Neuronal stem cell (in vitro differentiated cells): ENCODE measurements at regions not wholly inside any gene's neighbourhood (a gene's known extent, or its start where the extent isn't known, plus 50 kb on each side); places are given as distances from the start of the nearest gene placed in this dataset.

Experiments
- DNase-seq: peaks from one replicate; pipeline ENCODE4 v3.0.0-alpha.2; 2013; ENCODE audit warnings: low spot score
- H2AFZ ChIP-seq: one replicate; pipeline ENCODE4 v1.6.1; 2013; ENCODE audit warnings: mild to moderate bottlenecking, low read length, inconsistent platforms
- H2AK5ac ChIP-seq: 2 replicates; pipeline ENCODE4 v1.6.1; 2013; ENCODE audit warnings: low read depth, mild to moderate bottlenecking, inconsistent platforms, low read length, moderate library complexity, mixed read lengths
- H2BK120ac ChIP-seq: 2 replicates; pipeline ENCODE4 v1.6.1; 2013; ENCODE audit warnings: low read depth, mild to moderate bottlenecking, inconsistent platforms, low read length, moderate library complexity, mixed read lengths
- H2BK12ac ChIP-seq: one replicate; pipeline ENCODE4 v1.6.1; 2013; ENCODE audit warnings: low read length, inconsistent platforms
- H2BK15ac ChIP-seq: 2 replicates; pipeline ENCODE4 v1.6.1; 2013; ENCODE audit warnings: mild to moderate bottlenecking, low read length, inconsistent platforms, mixed read lengths
- H2BK5ac ChIP-seq: one replicate; pipeline ENCODE4 v1.6.1; 2013; ENCODE audit warnings: inconsistent platforms, mild to moderate bottlenecking, low read length, moderate library complexity
- H3K14ac ChIP-seq: one replicate; pipeline ENCODE4 v1.6.1; 2013; ENCODE audit warnings: low read length, inconsistent platforms
- H3K18ac ChIP-seq: 2 replicates; pipeline ENCODE4 v1.6.1; 2013; ENCODE audit warnings: low read length, inconsistent platforms
- H3K23ac ChIP-seq: 2 replicates; pipeline ENCODE4 v1.6.1; 2013; ENCODE audit warnings: low read depth, mild to moderate bottlenecking, mixed read lengths, low read length, inconsistent platforms; ENCODE audit not compliant: poor library complexity
- H3K27ac ChIP-seq: replicated peaks from 3 replicates; pipeline ENCODE4 v1.5.1; 2013; ENCODE audit warnings: low read length, inconsistent platforms
- H3K27me3 ChIP-seq, 3 experiments: 2 replicates each; pipeline ENCODE4 v1.6.1; 2013; ENCODE audit warnings: low read length in 3 of 3, mild to moderate bottlenecking in 2 of 3, inconsistent platforms in 1 of 3, low read depth in 1 of 3, mixed read lengths in 1 of 3, moderate library complexity in 1 of 3; ENCODE audit not compliant: control insufficient read depth in 3 of 3, insufficient read depth in 3 of 3
- H3K36me3 ChIP-seq, 2 donors: replicated peaks in 1 of 2; 2 replicates each; pipeline ENCODE4 v1.6.1; 2013; ENCODE audit warnings: low read length in 2 of 2; ENCODE audit not compliant: control insufficient read depth in 2 of 2, insufficient read depth in 2 of 2
- H3K4ac ChIP-seq: 2 replicates; pipeline ENCODE4 v1.6.1; 2013; ENCODE audit warnings: inconsistent platforms, mild to moderate bottlenecking, low read length, moderate library complexity
- H3K4me1 ChIP-seq, 2 donors: 1 replicate in 1 of 2; 2 replicates in 1 of 2; pipeline ENCODE4 v1.6.1; 2013; ENCODE audit warnings: low read length in 2 of 2, low read depth in 1 of 2; ENCODE audit not compliant: control insufficient read depth in 2 of 2, insufficient read depth in 1 of 2
- H3K4me2 ChIP-seq: one replicate; pipeline ENCODE4 v1.6.1; 2013; ENCODE audit warnings: mild to moderate bottlenecking, low read length, inconsistent platforms; ENCODE audit not compliant: insufficient read depth, poor library complexity, severe bottlenecking
- H3K4me3 ChIP-seq, 2 donors: 2 replicates each; pipeline ENCODE4 v1.5.1; 2013; ENCODE audit warnings: low read length in 2 of 2, mild to moderate bottlenecking in 2 of 2, inconsistent platforms in 1 of 2, moderate library complexity in 1 of 2
- H3K79me1 ChIP-seq: one replicate; pipeline ENCODE4 v1.6.1; 2013; ENCODE audit warnings: low read depth, mild to moderate bottlenecking, inconsistent platforms, low read length, moderate library complexity
- H3K9ac ChIP-seq: one replicate; pipeline ENCODE4 v1.6.1; 2013; ENCODE audit warnings: mild to moderate bottlenecking, low read depth, low read length, inconsistent platforms; ENCODE audit not compliant: poor library complexity
- H3K9me3 ChIP-seq, 2 donors: replicated peaks in 1 of 2; 2 replicates each; pipeline versions ENCODE3 to v1.6.1; 2013; ENCODE audit warnings: low read length in 2 of 2, mild to moderate bottlenecking in 2 of 2, inconsistent platforms in 1 of 2, low read depth in 1 of 2, mixed read lengths in 1 of 2, moderate library complexity in 1 of 2; ENCODE audit not compliant: control insufficient read depth in 2 of 2, insufficient read depth in 1 of 2
- H4K8ac ChIP-seq: one replicate; pipeline ENCODE4 v1.6.1; 2013; ENCODE audit warnings: low read depth, mild to moderate bottlenecking, inconsistent platforms, low read length, moderate library complexity
- H4K91ac ChIP-seq: one replicate; pipeline ENCODE4 v1.6.1; 2013; ENCODE audit warnings: low read length, low read depth, mild to moderate bottlenecking, inconsistent platforms; ENCODE audit not compliant: poor library complexity
- WGBS, 2 donors: extraction: QIAGEN DNeasy Blood & Tissue Kit; methylation state at CpG; one replicate each; pipeline ENCODE4 v1.1.7; 2013; ENCODE audit warnings: missing lambda C conversion rate in 2 of 2, mixed read lengths in 1 of 2; ENCODE audit not compliant: insufficient read length in 2 of 2, insufficient replicate concordance in 1 of 2; ENCODE audit errors: extremely low coverage in 2 of 2; 5-methylcytosine and 5-hydroxymethylcytosine counted together

- H3K4me1 ChIP-seq: peaks cover 0 to 1% of the 10 kb centered on the region in 2 donors
- no peaks in the 10 kb centered on the region for H3K79me1 ChIP-seq
- no peak overlapping the region for H2BK12ac ChIP-seq
- no peak overlapping the region for H3K4me3 ChIP-seq
- no peak overlapping the region for H2BK15ac ChIP-seq
- no peak overlapping the region for H3K4ac ChIP-seq
- H3K18ac ChIP-seq: no peak overlapping the region
- no peak overlapping the region for H3K27ac ChIP-seq
- no peak overlapping the region for H2BK120ac ChIP-seq
- H3K27me3 ChIP-seq: no peaks in the 10 kb centered on the region
- DNase-seq: no peak
- no peak overlapping the region for H3K14ac ChIP-seq
- H3K4me2 ChIP-seq: no peak overlapping the region
- no peak overlapping the region for H3K9ac ChIP-seq
- no peak overlapping the region for H2BK5ac ChIP-seq
- no peaks in the 10 kb centered on the region for H3K9me3 ChIP-seq
- no peak overlapping the region for H2AK5ac ChIP-seq
- no peak overlapping the region for H4K8ac ChIP-seq
- H4K91ac ChIP-seq: no peak overlapping the region
- H3K36me3 ChIP-seq: no peaks in the 10 kb centered on the region
- H2AFZ ChIP-seq: no peak overlapping the region
- WGBS, 2 donors: no CpG with 5 or more reads among the region's 6 CpGs
- H3K23ac ChIP-seq: no peak overlapping the region
These were observed 118.9 kb downstream of the C12orf75 start for GRCh38 chr12:105449431-105449830.

GRCh38 chr12:105451211-105451610 lies 120.7 kb downstream of the C12orf75 start:
- H3K4me2 ChIP-seq: no peak overlapping the region
- H2AK5ac ChIP-seq: no peak overlapping the region
- WGBS, 2 donors: no CpG with 5 or more reads among the region's 3 CpGs
- H3K27ac ChIP-seq: no peak overlapping the region
- H3K9me3 ChIP-seq: no peaks in the 10 kb centered on the region
- no peaks in the 10 kb centered on the region for H3K79me1 ChIP-seq
- no peak overlapping the region for H2BK15ac ChIP-seq
- no peak overlapping the region for H4K8ac ChIP-seq
- no peak overlapping the region for H3K4me3 ChIP-seq
- H3K23ac ChIP-seq: no peak overlapping the region
- H2BK120ac ChIP-seq: no peak overlapping the region
- H3K4ac ChIP-seq: no peak overlapping the region
- H3K14ac ChIP-seq: no peak overlapping the region
- H2BK5ac ChIP-seq: no peak overlapping the region
- no peaks in the 10 kb centered on the region for H3K27me3 ChIP-seq
- no peaks in the 10 kb centered on the region for H3K36me3 ChIP-seq
- no peak for DNase-seq
- no peak overlapping the region for H2BK12ac ChIP-seq
- no peak overlapping the region for H3K9ac ChIP-seq
- H3K4me1 ChIP-seq: peaks cover 0 to 1% of the 10 kb centered on the region in 2 donors
- no peak overlapping the region for H4K91ac ChIP-seq
- no peak overlapping the region for H2AFZ ChIP-seq
- H3K18ac ChIP-seq: no peak overlapping the region

GRCh38 chr12:105451798-105452197 lies 121.3 kb downstream of the C12orf75 start:
- Histone ChIP-seq H3K14ac (no peak overlapping the region), H3K9me3 (no peaks in the 10 kb centered on the region), H3K79me1 (no peaks in the 10 kb centered on the region), H4K8ac (no peak overlapping the region), H2AK5ac (no peak overlapping the region), H2BK120ac (no peak overlapping the region), H2BK12ac (no peak overlapping the region), H3K27me3 (no peaks in the 10 kb centered on the region), H3K18ac (no peak overlapping the region), H3K4me3 (no peak overlapping the region), H3K9ac (no peak overlapping the region), H4K91ac (no peak overlapping the region), H3K27ac (no peak overlapping the region), H3K4me1 (no peaks in the 10 kb centered on the region), H3K23ac (no peak overlapping the region), H2BK15ac (no peak overlapping the region), H2AFZ (no peak overlapping the region), H3K4ac (no peak overlapping the region), H3K36me3 (no peaks in the 10 kb centered on the region), H2BK5ac (no peak overlapping the region), H3K4me2 (no peak overlapping the region)
- DNase-seq: no peak
- WGBS, 2 donors: no CpG with 5 or more reads among the region's 4 CpGs

- Histone ChIP-seq H3K23ac (no peak overlapping the region), H3K79me1 (no peaks in the 10 kb centered on the region), H3K18ac (no peak overlapping the region), H3K4me1 (no peaks in the 10 kb centered on the region), H2BK15ac (no peak overlapping the region), H2BK12ac (no peak overlapping the region), H3K27ac (no peak overlapping the region), H3K36me3 (no peaks in the 10 kb centered on the region), H3K9ac (no peak overlapping the region), H2BK120ac (no peak overlapping the region), H2BK5ac (no peak overlapping the region), H3K4me3 (no peak overlapping the region), H3K4me2 (no peak overlapping the region), H2AFZ (no peak overlapping the region), H3K4ac (no peak overlapping the region), H3K9me3 (peaks cover 0 to 2% of the 10 kb centered on the region in 2 donors), H3K14ac (no peak overlapping the region), H3K27me3 (no peaks in the 10 kb centered on the region), H4K91ac (no peak overlapping the region), H2AK5ac (no peak overlapping the region), H4K8ac (no peak overlapping the region)
- no CpG with 5 or more reads among the region's 1 CpG for WGBS, 2 donors
- DNase-seq: no peak
These were observed 122.8 kb downstream of the C12orf75 start for GRCh38 chr12:105453316-105453715.
